ENCODE measurements at regions not wholly inside any gene's neighbourhood (a gene's known extent, or its start where the extent isn't known, plus 50 kb on each side); places are given as distances from the start of the nearest gene placed in this dataset.
A peak's percentile ranks its signal among the peaks of the same experiment; 100 is the strongest.
"Not testable (repeated sequence)": the region's sequence is repeated elsewhere in the genome, so short reads cannot be mapped to it uniquely, and the experiment has no call there.

GRCh38 chr21:13303763-13304162, 305.8 kb upstream of the POTED start:
- FAIRE-seq = not testable (repeated sequence)

- not testable (repeated sequence) for FAIRE-seq
Observed at GRCh38 chr21:13304901-13305300, 304.7 kb upstream of the POTED start.

- FAIRE-seq = not testable (repeated sequence)
Observed at GRCh38 chr21:13310120-13310519, 299.5 kb upstream of the POTED start.

- FAIRE-seq = not testable (repeated sequence)
Observed at GRCh38 chr21:13310570-13311524, 298.7 kb upstream of the POTED start.

GRCh38 chr21:13318718-13319117, 290.9 kb upstream of the POTED start:
- FAIRE-seq = not testable (repeated sequence)

GRCh38 chr21:13321919-13322318, 287.7 kb upstream of the POTED start:
- FAIRE-seq = not testable (repeated sequence)

GRCh38 chr21:13340670-13341234, 268.8 kb upstream of the POTED start:
- FAIRE-seq = peak; percentile 83

GRCh38 chr21:13351521-13351920, 258.1 kb upstream of the POTED start:
- not testable (repeated sequence) for FAIRE-seq

- not testable (repeated sequence) for FAIRE-seq
Observed at GRCh38 chr21:13360175-13360574, 249.4 kb upstream of the POTED start.

- no peak for FAIRE-seq
Observed at GRCh38 chr21:13368200-13368599, 241.4 kb upstream of the POTED start.

GRCh38 chr21:13372721-13373120, 236.9 kb upstream of the POTED start:
- FAIRE-seq = not testable (repeated sequence)

- FAIRE-seq = not testable (repeated sequence)
Observed at GRCh38 chr21:13378943-13379342, 230.6 kb upstream of the POTED start.

GRCh38 chr21:13379566-13379965, 230.0 kb upstream of the POTED start:
- FAIRE-seq = not testable (repeated sequence)

- FAIRE-seq = not testable (repeated sequence)
Observed at GRCh38 chr21:13380561-13380960, 229.0 kb upstream of the POTED start.

GRCh38 chr21:13384143-13384542, 225.4 kb upstream of the POTED start:
- not testable (repeated sequence) for FAIRE-seq

GRCh38 chr21:13409184-13409583, 200.4 kb upstream of the POTED start:
- not testable (repeated sequence) for FAIRE-seq

- not testable (repeated sequence) for FAIRE-seq
Observed at GRCh38 chr21:13435863-13436262, 173.7 kb upstream of the POTED start.

- FAIRE-seq = not testable (repeated sequence)
Observed at GRCh38 chr21:13447767-13448166, 161.8 kb upstream of the POTED start.

GRCh38 chr21:13463562-13463961, 146.0 kb upstream of the POTED start:
- FAIRE-seq = not testable (repeated sequence)
